NCI-H345 (cell line): ENCODE measurements at regions not wholly inside any gene's neighbourhood (a gene's known extent, or its start where the extent isn't known, plus 50 kb on each side); places are given as distances from the start of the nearest gene placed in this dataset.

Source experiments
- DNase-seq: peaks from one replicate; lab custom pipeline; 2025; lab: John Stamatoyannopoulos, UW

DNA sequence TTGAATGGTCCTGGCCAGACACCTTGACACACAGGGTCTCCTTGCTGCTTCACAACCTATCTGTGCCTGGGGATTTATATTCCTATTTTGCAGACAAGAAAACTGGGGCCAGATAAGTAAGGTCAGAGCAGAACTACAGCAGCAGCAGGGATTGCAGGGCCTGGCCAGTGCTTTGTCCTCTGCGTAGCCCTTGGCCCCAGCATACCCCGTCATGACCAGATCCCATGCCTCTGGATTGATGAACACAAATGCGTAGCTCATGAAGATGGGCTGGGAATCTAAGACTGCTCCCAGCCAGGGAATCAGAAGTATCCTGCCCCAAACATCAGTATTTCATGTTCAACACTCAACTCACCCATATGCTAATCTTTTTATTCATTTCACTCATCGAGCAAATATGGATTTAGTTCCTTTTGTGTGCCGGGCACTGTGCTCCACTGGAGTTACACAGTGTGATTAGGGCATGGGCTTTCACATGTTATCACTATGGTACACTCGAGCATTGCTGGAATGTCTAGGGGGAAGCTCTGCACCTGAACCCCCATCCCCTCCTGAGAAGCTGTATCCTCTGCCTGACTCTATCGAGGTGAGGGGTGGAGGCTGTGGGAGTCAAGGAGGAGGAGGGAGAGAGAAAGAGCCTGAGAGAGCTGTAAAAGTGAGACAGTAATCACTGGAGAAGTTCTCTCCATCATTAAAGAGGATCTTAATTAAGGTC lies 143.3 kb downstream of the CYP26B1 start:
- no peak for DNase-seq

DNA sequence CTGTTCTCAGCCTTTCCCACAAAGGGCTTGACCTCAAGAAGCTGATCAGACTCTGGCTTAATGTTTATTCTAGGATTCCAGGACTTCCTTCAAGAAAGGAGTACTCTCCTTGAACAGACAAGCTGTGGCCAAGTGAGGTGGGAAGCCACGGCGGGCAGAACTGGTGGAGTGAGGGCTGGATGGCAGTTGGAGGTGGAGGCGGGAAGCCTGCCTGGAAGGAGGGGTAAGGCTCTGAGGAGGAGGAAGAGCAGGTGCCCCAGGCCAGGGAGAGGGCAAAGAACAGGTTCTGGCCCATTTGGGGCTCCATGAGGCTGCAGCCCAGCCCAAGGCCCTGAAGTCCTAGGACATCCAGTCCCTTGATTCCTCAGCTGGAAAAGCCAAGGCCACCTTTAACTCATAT lies 143.9 kb downstream of the CYP26B1 start:
- DNase-seq = no peak

DNA sequence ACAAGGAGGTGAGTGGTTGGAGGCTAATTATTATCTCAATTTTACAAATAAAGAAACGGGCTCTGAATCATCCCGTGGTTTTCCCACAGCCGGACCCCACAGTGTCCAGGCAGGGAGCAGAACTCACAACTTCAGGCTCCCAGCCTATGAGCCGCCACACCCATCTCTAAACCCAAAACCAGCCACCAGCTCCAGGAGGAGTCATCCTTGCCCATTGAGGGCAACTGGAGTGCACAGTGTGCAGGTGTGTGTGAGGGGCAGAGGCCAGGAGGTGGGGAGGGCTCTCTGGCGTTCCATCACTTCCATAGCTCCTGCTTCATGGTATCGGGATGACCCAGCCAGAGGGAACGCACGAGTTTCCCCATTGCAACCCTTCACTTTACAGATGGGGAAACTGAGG lies 144.5 kb downstream of the CYP26B1 start:
- no peak for DNase-seq

DNA sequence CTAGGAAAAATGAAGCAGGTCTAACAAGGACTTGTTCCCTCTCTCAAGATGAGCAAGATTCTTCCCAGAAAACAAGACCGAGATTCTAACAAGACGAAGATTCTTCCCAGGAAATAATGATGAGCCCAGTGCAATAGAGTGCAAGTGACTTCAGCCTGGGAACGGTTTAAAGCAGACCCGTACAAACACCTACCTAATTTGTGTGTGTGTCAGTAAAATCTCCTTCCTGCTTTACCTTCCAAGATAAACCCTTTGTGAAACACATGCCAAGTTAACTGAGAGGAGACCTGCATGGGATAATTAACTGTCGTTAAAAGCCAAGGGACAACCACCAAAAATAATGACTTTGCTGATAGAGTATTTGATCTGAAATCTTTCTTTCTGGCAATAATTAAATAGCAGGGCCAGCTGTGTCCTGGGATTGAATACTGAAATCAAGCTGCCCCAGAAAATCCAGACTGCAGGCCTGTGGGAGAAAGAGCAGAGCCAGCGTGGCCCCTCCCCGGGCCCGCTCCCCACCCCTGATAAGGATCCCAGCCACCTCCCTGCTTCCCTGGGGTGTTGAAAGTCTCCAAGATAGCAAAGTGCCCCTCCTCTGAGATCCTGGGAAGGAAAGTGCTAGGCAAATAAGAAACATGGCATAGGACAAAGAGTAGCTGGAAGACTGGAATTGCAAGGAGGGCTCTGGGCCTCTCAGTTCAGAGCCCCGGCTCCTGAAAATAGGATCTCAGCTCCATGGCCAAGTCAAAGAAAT lies 145.5 kb downstream of the CYP26B1 start:
- no peak for DNase-seq

DNA sequence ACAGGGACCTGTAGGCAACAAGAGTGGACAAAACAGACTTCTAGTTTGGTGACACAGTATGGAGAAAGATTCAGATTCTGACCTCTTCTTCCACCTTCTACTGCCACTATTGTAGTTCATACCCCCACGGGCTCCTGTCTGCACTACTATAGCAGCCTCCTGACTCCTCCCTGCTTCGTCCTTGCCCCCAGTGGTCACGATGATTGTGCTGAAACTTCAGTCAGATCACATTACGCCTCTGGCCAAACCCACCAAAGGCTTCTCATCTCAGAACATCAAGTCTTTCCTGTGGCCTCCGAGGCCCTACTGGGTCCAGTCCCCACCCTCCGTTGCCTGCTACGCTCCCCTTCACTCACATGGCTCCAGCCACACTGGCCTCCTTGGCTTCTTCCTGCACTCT lies 147.6 kb downstream of the CYP26B1 start:
- no peak for DNase-seq

DNA sequence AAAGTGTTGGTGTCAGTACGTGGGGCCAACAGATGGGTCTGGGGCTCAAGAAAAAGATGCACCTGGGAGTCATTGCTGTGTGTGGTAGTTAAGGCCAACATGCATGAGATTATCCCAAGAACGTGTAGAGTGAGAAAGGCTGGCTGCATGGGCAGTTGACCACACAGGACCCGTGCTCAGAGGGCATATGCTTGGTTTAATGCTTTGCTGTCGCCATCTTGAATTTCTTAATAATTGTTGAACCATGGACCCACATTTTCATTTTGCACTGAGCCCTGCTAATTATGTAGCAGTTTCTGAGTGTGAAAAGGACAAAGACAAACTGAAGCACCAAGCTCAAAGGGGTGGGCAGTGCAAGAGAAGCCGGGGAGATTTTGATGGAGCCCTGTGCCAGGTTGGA lies 148.1 kb downstream of the CYP26B1 start:
- DNase-seq = no peak

DNA sequence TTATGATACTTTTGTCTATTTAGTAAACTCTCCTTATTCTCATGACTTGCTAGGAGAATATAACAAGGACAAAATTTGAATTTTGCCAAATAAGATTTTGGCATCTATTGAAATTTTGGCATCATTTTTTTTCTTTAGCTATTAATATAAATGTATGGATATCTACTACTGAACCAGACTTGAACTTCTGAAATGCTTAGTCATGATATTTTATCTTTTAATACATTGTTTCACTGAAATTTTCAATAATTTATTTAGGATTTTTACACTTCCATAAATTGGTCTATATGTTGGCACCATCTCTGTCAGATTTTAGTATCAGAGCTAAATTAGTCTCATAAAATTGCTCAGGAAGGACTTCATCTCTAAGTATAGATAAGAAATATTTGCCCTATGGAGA lies 149.8 kb downstream of the CYP26B1 start:
- no peak for DNase-seq

DNA sequence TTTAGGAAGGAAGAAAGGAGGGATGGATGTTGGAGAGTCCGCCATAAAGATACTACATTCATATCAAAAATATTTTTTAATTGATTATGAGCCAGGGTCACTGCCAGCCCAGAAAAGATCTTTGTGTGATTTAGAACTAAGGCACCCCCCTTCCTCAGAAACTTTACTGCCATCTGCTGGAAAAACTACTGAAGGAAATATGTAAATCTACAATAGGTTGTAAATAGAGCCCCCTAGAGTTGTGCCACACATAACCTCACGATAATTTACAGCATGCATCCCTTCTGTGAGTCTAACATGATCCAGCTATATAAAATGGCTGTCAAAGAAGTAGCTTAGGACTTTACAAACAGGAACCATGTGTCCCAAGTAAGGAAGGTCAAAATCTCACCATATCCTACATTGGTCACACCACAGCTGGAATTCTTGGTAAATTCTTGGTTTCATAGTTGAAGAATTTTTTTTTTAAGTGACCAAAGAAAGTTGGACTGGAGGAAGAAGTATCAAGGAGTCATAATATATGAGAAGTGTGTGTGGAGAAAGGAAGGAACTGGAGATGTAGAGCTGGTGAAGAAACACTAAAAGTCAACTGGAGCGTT lies 152.5 kb downstream of the CYP26B1 start:
- DNase-seq = peak; percentile 45

DNA sequence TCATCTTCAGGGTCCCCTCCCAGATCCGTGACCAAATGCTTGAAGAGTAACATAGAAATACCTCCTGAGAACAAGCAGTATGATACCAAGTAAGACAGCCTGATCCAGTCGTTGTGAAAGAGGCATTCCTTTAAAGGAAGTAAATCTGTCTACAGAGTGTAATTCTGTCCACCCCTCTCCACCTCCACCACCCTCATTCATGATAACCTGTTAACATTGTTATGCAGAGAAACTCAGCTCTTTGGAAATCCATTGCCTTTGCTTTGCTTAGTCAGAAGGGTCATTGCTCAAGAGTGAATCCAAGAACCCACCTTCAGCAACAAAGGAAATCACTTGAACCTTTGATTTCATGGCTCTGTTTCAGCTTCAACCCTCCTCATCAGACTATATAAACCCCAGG lies 155.6 kb downstream of the CYP26B1 start:
- no peak for DNase-seq

DNA sequence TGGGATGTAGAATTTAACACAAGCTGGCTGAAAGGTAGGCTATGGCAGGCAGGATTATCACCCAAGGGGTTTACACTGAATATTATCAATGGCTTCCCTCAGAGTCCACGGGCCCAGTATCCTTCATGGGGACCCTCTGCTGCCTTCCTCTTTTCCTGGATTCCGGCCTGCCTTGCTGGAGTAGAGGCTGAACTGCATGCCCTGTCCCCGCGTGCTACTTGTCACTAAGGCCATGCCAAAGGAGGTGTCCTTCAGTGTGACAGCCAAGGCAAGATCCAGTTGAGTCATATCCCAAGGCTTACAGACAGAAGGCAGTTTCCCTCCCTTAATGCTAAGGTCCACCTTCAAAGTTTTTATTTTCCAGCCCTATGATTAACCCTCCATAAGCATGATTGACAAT lies 156.3 kb downstream of the CYP26B1 start:
- no peak for DNase-seq

DNA sequence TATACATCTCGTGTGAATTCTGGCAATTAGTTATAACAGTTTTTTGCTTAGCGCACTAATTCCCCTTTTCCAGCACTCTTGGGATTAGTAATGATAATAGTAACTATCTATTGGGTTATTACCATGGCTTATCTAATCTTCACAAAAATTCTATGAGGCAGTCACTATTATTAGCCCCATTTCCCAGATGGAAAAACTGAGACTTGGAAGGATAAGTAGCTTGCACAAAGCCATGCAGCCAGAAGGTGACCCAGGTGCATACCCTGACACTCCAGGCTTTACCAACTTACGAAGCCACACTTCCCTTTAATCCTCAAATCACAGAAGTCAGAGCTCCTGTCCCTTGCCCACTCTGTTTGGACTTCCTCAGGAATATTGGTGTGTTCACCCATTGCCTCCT lies 156.8 kb downstream of the CYP26B1 start:
- DNase-seq = no peak

DNA sequence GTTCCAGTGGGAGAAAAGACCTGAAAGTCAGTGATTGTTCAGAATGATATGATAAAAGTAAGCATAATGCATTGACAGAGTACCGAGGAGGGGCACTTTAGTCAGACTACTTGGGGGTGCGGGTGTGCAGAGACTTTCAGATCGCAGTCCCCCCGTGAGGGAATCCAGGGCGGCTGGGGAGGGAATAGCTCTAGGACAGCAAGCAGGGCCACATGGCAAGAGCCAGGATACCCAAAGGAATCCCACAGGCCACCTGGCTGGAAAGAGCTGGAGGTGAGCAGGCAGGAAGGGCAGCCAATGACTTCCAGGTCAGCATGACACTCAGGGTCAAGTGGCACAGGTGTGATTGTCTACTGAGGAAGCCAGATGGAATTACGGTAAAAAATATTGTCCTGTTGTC lies 157.5 kb downstream of the CYP26B1 start:
- no peak for DNase-seq

DNA sequence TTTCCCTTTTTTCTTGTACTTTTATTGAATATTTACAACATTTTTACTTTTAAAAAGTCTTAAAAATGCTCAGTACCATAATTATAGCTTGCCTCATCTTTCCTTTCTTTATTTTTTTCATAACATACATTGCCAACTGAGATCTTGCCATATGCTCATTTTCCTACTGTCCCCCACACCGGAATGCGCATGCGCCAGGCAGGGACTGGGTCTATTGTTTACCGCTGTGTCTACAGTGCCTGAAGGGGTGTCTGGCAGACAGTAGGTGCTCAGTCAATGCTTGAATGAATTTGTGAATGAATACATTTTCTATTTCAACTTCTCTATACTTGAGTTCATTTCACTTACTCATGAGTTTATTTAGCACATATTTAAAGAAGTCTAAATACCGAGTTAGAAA lies 158.0 kb downstream of the CYP26B1 start:
- no peak for DNase-seq

DNA sequence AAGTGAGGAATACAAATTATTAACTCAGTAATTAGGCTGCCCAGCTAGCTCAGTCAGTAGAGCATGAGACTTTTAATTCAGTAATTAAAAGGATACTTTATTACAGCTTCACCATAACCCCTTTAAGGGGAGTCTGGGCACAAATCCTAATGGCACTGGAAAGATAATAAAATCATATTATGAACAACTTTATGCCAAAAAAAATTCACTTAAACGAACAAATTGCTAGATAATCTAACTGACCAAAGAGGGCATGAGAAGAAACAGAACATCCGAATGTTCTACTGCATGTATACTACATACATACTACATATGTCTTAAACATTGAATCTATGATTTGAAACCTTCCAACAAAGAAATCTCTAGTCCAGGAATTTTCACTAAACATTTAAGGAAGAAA lies 159.5 kb downstream of the CYP26B1 start:
- DNase-seq = no peak

DNA sequence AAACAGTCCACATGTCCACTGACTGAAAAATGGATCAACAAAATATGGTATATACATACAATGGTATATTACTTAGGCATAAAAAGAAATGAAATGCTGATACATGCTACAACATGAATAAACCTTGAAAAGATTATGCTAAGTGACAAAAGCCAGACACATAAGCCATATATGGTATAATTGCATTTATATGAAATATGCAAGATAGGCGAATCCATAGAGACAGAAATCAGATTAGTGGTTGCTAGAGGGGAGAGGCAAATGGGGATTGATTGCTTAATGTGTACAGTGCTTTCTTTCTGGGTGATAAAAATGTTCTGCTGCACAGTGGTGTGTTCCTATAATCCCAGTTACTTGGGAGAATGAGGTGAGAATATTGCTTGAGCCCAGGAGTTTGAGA lies 171.0 kb downstream of the CYP26B1 start:
- no peak for DNase-seq

DNA sequence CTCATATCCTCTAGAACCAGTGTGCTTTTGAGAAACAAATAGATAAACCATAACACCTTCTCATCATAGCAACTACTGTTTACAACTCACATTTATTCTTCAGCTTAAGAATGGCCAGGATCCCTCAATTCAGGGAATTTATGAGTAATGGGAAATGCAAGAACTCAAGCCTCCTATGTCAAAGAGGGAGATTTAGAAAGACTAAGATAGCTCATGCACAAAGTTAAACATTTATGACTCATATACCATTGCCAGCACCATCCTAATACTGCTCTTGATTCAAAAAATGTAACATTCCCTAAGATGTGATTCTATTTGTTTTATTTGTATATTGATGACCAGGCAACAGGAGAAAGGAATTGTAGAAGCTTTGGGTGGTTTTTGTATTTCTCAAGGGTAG lies 172.8 kb downstream of the CYP26B1 start:
- no peak for DNase-seq

DNA sequence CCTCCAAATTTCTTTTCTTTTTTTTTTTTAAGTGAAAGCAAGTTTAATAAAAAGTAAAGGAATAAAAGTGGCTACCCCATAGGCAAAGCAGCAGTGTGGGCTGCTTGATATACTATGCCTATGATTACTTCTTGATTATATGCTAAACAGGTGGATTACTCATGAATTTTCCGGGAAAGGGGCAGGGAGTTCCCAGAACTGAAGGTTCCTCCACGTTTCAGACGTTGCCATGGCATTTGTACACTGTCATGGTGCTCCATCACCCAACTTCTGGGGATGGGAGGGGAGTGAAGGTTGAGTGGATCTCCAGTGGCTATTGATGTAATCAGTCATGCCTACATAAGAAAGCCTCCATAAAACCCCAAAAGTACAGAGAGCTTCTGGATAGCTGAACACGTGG lies 176.2 kb downstream of the CYP26B1 start:
- DNase-seq = no peak

DNA sequence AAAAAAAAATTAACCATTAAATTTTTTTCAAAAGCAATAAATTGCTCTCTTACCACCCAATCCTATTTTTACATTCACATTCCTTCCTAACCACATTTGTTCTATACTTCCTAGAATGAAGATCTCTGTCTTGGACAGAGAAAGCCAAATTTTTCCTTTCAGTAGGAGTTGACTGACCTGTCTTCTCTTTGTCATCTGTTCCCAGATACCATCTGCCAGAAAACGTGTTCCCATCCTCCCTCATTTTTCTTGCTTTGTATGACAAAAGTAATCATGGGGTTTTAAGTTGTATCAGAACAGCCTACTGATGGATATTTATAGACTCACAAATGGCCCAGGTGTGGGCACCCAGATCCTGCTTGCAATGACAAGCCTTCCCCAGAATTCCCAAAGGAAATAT lies 182.1 kb downstream of the CYP26B1 start:
- no peak for DNase-seq

DNA sequence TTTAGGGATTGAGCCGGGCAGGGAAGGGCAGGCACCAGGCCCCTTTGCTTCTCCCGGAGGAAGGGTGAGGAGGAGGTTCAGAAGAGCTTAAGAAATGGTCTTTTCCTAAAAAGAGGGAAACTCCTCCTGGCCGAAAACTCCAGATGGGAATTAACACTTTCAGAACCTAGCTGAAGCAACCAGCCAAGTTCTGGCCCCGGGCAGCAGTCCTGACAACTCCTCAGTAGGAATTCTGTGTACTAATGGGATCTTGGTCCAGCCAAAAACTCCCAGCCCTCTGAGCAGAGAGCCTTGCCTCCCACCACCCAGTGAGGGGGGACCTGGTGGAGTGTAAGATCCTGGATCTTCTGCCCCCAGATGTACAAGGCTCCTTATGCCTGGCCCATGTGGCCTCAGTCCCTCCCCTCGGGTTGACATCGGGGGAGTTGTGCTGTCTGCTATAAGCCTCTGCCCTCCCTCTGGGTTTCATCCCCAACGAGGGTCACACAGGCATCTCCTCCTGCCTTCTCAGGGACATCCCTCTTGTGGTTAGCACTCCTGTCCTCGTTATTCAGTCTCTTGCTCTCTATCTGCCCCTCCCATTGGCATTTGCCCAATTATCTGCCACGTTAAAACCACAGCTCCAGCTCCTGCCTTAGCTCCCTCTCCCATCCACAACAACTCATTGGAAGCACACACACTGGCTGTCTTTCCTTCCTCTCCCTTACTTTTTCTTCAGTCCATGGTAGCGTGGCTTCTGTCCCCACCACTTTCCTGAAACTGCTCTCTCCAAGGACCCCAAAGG lies 184.6 kb downstream of the CYP26B1 start:
- no peak for DNase-seq

DNA sequence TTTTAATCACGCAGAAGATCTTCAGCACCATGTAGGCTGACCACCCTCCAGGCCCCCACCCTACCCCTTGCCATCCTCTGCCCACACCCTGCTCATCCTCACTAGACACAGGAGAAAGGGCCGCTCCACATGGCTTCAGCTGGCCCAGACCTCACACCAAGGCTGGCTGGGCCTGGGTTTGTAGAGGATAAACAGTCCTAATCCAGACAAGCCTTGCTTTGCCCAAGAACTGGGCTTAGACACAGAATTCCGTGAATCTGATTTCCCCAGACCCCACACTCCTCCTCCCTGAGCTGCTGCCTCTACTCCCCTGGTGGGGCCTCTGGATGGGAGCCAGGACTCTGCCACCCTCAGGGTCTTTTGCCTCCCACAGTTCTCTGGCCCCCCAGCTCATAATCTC lies 185.3 kb downstream of the CYP26B1 start:
- DNase-seq = no peak

DNA sequence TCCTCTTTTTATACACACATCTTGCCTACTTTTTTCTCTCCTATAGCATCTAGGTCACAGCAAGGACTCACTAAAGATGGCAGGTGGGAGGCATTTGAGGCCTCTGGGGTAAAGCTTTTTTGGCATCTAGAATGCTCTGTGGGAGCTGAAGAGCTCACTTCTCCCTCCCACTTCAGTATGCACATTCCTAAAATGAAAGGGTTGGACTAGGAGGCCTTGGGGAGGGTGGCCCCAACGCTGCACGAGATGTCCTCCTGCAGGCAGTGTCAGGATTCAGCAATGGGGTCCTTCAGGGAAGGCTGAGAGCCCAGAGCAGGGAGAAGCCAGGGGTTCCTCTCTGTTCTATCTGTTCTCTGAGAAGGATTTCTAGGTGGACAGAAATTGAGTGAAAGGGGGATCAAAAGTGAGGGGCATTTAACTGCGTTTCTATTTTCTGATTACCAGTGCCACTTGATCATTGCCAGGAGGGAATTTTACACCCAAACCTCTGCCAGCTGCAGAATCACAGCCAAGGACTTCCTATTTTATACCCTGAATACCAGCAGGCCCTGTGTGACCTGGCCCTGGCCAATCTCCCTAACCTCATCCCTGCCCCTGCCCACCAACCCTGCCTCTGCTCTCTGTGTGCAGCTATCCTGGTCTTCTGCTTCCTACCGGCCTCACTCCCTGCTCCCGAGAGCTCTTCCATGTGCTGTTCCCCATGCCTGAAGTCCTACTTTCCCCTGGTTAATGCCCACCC lies 186.2 kb downstream of the CYP26B1 start:
- no peak for DNase-seq

DNA sequence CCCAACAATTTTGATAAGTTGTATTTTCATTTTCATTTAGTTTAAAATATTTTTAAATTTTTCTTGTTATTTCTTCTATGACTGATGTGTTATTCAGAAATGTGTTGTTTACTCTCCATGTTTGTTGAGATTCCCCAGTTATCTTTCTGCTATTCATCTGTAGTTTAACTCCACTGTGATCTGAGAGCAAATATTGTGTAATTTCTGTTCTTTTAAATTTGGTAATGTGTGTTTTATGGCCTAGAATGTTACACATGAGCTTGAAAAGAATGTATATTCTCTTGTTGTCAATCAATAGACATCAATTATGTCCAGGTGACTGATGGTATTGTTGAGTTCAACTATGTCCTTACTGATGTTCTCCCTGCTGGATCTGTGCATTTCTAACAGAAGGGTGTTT lies 188.2 kb downstream of the CYP26B1 start:
- no peak for DNase-seq
